DMS53 (cell line): ENCODE measurements at regions not wholly inside any gene's neighbourhood (a gene's known extent, or its start where the extent isn't known, plus 50 kb on each side); places are given as distances from the start of the nearest gene placed in this dataset.
"Not testable (repeated sequence)": the region's sequence is repeated elsewhere in the genome, so short reads cannot be mapped to it uniquely, and the experiment has no call there.

Experiments
- DNase-seq: peaks from one replicate; lab custom pipeline; 2025; lab: John Stamatoyannopoulos, UW

GRCh38 chr22:26922806-26923205 lies 265.4 kb downstream of the MIAT start:
- DNase-seq = no peak

DNA sequence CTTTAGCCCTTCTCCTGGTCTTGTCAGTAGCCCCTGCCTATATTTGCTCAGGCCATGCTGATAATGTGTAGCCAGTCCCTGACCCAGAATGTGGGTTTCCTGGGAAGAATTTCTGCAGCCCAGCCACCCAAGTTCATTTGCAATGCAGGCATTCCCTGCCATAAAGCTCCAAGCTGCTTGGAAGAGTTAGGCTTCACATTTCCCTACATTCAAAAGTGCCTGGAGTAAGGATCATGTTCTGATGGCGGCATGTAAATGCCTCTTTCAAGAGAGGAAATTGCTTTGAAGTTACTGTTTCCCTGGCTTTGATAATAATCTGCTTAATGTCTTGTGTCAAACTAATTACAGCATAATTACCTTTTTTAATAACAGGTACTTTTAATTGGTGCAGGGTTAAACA lies 266.1 kb downstream of the MIAT start:
- DNase-seq = no peak

DNA sequence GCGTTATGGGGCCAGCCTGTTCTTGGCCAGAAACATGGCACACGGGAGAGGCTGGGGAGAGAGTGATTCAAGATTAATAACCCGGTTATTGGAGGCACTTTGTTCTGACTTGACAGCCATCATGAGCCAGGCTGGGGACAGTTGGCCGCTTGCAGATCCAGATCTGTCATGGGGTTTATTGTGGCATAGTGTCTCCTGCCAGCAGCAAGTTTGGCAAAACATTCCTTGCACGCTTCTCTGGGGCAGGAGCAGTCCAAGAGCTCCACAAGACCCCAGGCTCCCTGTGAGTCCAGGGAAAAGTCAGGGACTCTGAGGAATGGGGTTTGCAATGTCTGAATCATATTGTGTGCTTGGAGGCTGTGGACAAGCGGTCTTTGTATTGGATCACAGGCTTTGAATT lies 270.4 kb downstream of the MIAT start:
- no peak for DNase-seq

DNA sequence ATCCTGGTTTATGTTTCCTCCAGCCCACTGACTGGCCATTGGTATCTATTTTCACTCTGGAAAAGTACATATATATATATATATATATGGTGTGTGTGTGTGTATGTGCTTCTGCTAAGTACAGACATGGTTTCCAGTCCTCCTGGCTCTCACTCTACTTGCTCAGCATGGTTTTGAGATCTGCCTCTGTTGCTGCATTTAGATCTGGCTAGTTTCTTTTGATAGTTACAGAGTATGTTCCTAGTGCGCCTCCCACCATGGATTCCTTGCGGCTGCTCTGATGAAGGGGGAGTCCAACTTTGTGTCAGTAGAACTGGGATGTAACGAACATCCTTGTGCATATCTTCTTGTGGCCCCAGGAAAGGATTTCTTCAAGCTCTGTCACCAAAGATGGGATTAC lies 274.1 kb downstream of the MIAT start:
- DNase-seq = no peak

- DNase-seq = no peak
These were observed 275.8 kb downstream of the MIAT start for GRCh38 chr22:26933105-26933590.

DNA sequence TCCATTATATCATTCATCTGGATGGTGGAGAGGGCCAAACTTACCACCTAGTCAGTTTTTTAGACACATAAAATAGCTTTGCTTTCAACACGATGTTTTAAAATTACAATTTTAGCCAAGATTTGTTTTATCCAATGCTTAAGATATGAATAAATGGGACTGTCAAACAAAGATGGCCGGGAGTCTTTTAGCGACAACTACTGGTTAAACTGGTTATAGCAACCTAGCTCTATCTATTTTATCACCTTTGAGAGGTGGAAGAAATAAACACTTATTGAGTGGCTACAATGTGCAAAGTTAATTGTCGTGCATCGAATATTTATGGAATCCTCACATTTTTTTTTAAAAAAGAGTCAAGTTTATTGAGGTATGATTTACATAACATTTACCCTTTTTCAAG lies 279.8 kb downstream of the MIAT start:
- no peak for DNase-seq

DNA sequence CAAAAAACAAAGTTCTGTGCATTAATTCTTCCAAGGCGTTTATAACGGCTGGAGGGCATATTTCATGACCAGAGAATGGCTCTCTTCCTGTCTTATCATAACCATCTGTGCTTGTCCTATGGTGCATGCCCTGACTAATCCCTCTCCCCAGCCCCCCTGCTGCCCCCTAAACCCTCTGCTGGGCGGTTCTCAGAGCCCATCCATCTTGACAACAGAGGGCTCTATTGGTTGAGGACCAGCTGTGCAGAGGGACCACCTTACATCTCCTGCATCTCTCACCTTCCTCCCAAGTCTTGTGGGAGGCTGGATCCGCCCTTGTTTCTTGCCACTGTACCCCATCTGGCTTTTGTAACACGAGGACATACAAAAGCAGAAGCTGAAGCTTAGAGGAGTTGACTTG lies 282.1 kb downstream of the MIAT start:
- no peak for DNase-seq

DNA sequence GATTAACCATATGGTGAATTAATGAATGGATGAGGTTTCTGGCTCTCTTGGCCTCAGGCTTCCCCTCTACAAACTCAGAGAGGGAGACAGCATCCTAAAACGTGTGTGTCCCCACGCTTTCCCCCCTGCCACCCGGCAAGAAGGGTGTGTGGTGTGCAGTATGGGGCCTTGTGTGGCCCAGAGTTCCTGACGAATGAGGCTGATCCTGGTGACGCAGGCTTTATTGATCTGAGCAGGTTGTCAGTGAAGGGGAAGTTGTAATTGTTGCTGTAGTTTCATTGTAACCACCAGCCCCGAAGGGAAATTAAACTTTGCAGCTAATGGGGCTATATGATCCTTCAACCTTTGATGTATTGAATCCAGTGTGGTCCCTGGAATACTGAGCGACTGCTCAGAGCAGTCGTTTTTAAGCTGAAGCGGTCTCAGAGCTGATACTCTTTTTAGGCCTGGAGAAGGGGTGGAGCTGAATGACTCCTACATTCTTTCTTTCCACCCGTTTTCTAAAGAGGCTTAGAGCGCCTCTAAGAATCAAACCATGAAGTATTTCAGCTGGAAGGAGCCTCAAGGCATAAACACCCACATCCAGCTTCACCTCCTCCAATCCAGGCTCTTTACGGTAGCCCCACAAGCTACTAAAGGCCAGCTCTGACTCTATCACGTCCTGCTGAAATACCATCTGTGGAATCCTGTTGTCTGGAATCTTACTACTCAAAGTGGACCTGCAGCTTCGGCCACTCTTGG lies 284.7 kb downstream of the MIAT start:
- no peak for DNase-seq

GRCh38 chr22:26942637-26942957 lies 285.2 kb downstream of the MIAT start:
- DNase-seq = no peak

DNA sequence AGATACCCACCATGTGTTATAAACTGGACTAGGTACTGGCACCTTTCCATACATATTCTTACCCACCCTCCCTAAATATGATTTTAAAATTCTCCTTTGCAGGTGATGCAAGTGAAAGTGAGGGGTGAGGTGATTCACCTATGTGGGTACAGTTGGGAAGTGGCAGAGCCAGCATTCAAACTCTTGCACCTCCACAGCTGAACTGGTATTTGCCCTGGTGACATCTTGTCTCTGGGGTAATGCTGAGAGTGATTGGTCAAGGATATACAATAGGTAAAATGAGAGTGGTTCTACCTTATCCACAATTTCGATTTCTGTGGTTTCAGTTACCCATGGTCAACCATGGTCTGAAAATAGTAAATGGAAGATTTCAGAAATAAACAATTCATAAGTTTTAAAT lies 288.2 kb downstream of the MIAT start:
- no peak for DNase-seq

- no peak for DNase-seq
These were observed 291.8 kb downstream of the MIAT start for GRCh38 chr22:26949193-26949592.

- DNase-seq = not testable (repeated sequence)
These were observed 293.8 kb downstream of the MIAT start for GRCh38 chr22:26951139-26951538.

DNA sequence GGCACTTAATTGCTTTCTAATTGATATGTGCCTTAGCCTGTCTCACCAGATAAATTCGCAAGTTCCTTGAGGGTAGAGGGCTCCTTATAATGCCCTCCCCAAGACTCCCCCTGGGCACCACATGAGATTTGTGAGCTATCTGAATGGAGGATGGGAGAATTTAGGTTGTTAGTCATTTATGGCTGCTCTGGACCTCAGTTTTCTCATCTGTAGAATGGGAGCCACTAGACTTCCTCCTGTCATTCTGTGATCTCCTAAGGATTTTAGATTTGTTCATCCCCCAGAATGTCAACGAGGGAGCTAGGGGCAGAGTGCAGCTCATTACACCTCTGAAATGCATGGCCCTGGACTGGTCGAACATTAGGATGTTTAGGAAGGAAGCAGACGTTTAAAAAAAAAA lies 294.6 kb downstream of the MIAT start:
- no peak for DNase-seq

- no peak for DNase-seq
These were observed 295.1 kb downstream of the MIAT start for GRCh38 chr22:26952451-26953011.

GRCh38 chr22:26953012-26953883 lies 295.9 kb downstream of the MIAT start:
- no peak for DNase-seq

GRCh38 chr22:26956371-26956770 lies 299.0 kb downstream of the MIAT start:
- DNase-seq = peak; percentile 55

DNA sequence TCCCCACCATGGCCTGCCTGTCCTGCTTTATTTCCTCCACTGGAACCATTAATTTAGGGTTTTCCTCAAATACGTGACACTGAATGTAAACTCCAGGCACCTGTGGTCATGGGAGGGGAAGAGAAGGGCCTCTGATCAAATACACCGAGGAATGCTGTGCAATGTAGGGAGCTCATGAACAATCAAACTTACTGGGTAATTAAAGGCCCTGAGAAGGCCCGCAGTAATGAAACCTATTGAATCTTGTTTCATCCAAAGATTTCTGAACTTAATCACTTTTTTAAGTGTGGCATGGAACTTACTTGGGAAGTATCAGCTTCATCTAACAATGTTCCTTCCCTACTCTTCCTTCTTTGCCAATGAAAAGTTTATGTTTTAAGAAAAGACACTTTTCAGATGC lies 299.8 kb downstream of the MIAT start:
- no peak for DNase-seq

GRCh38 chr22:26957897-26958296 lies 300.5 kb downstream of the MIAT start:
- DNase-seq = no peak

GRCh38 chr22:26958378-26958777 lies 301.0 kb downstream of the MIAT start:
- no peak for DNase-seq

GRCh38 chr22:26964642-26965041 lies 307.3 kb downstream of the MIAT start:
- no peak for DNase-seq

GRCh38 chr22:26967282-26967681 lies 309.9 kb downstream of the MIAT start:
- no peak for DNase-seq

GRCh38 chr22:26968859-26969523 lies 311.6 kb downstream of the MIAT start:
- DNase-seq = no peak
